Lower leg skin (tissue), 4 donors: ENCODE measurements at regions not wholly inside any gene's neighbourhood (a gene's known extent, or its start where the extent isn't known, plus 50 kb on each side); places are given as distances from the start of the nearest gene placed in this dataset.

ENCODE experiments used
- DNase-seq, 2 donors: peaks; one replicate each; pipeline ENCODE4 v3.0.0-alpha.2; 2019; ENCODE audit warnings: low spot score in 2 of 2
- H3K4me3 ChIP-seq: fragments of 200-600 bp; sonication (generic); 2 replicates; pipeline ENCODE4 v1.5.1; 2017; ENCODE audit warnings: mild to moderate bottlenecking, low read depth; ENCODE audit not compliant: poor library complexity, severe bottlenecking
- POLR2A ChIP-seq, 2 donors: fragments of 450-650 bp; IDR thresholded peaks; one replicate each; pipeline ENCODE4 v1.6.1; 2016 to 2017; ENCODE audit warnings: antibody characterized with exemption in 2 of 2, mild to moderate bottlenecking in 1 of 2, moderate library complexity in 1 of 2
- WGBS, 2 donors: methylation state at CpG; one replicate each; pipeline ENCODE4 v1.1.5; 2018; 5-methylcytosine and 5-hydroxymethylcytosine counted together
- intact Hi-C: fragments of 100-400 bp; cut with DNase I; formaldehyde crosslinking; loops from one replicate; pipeline ENCODE4 v1.15.0; 2023; ENCODE audit warnings: low total_unique reads
- TF ChIP-seq, protein P1 (sequence below), 3 donors: fragments of 450-650 bp; IDR thresholded peaks; one replicate each; pipeline ENCODE4 v1.5.1; 2016; ENCODE audit warnings: antibody characterized with exemption in 3 of 3, mild to moderate bottlenecking in 3 of 3, moderate library complexity in 2 of 3

DNA sequence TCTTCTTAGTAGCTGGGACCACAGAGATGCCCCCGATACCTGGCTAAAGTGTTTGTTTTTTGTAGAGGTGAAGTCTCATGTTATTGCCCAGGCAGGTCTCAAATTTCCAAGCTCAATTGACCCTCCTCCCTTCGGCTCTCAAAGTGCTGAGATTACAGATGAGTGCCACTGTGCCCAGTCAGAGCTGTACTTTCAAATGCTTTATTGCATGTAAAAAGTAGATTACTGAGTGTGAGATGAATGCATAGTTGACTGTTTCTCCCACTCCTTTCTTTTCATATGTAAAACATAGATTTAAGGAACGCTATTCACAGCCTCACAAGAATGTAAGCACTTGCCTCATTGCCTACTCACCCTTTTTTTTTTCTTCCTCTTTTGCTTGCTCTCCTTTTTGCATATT lies 984.4 kb upstream of the PABPC4L start:
- no peak for TF ChIP-seq POLR2A (IDR thresholded peaks at IDR 0.05)
- TF ChIP-seq, protein P1, sequence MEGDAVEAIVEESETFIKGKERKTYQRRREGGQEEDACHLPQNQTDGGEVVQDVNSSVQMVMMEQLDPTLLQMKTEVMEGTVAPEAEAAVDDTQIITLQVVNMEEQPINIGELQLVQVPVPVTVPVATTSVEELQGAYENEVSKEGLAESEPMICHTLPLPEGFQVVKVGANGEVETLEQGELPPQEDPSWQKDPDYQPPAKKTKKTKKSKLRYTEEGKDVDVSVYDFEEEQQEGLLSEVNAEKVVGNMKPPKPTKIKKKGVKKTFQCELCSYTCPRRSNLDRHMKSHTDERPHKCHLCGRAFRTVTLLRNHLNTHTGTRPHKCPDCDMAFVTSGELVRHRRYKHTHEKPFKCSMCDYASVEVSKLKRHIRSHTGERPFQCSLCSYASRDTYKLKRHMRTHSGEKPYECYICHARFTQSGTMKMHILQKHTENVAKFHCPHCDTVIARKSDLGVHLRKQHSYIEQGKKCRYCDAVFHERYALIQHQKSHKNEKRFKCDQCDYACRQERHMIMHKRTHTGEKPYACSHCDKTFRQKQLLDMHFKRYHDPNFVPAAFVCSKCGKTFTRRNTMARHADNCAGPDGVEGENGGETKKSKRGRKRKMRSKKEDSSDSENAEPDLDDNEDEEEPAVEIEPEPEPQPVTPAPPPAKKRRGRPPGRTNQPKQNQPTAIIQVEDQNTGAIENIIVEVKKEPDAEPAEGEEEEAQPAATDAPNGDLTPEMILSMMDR (IDR thresholded peaks at IDR 0.05) = no peak
- DNase-seq = no peak
- 55 to 57% methylated on average over 3 of the region's 3 CpGs for WGBS, 2 donors
- intact Hi-C loops = no loop called here
- no peak overlapping the region for H3K4me3 ChIP-seq

DNA sequence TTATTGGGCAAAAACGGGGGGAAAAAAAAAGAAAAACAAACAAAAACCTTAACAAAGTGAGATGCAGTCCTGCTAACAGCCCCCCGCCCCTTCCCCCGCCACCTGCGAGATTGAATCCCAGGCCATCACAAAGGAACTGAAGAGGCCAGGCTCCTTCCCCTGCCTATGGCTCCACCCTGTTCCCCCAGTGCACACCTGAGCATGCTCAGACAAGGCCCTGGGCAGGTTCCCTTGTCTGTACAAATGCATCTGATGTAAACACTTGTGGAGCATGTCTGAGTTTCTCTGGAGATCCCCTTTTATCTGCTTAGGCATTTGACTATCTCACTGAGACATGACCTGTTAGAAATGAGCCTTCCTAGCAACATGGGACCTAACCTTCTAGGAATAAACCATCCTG lies 983.7 kb upstream of the PABPC4L start:
- intact Hi-C loops = no loop called here
- no peak for TF ChIP-seq POLR2A (IDR thresholded peaks at IDR 0.05)
- TF ChIP-seq, protein P1 (IDR thresholded peaks at IDR 0.05) = no peak
- DNase-seq = no peak
- no peak overlapping the region for H3K4me3 ChIP-seq
- 44 to 68% methylated on average over 4 of the region's 4 CpGs for WGBS, 2 donors

DNA sequence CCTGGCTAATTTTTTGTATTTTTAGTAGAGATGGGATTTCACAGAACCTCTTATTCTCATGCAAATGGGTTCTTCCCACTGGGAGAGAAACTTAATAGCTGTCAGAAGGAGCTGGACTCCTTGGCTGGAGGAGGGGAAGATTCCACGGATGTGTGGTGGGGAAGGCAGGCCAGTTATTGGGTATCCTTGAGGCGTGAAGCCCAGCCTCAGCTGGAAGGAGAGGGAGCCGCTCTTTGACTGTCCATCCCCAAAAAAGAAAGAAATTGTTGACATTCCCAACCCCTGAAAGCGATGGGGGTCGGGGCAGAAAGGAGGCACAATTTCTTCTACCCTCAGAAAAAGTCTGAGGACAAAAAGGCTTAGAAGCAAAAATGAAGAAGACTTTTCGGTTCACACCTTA lies 983.1 kb upstream of the PABPC4L start:
- 73 to 74% methylated on average over 6 of the region's 6 CpGs for WGBS, 2 donors
- no peak for DNase-seq
- H3K4me3 ChIP-seq = no peak overlapping the region
- intact Hi-C loops = no loop called here
- no peak for TF ChIP-seq POLR2A (IDR thresholded peaks at IDR 0.05)
- TF ChIP-seq, protein P1 (IDR thresholded peaks at IDR 0.05) = no peak

DNA sequence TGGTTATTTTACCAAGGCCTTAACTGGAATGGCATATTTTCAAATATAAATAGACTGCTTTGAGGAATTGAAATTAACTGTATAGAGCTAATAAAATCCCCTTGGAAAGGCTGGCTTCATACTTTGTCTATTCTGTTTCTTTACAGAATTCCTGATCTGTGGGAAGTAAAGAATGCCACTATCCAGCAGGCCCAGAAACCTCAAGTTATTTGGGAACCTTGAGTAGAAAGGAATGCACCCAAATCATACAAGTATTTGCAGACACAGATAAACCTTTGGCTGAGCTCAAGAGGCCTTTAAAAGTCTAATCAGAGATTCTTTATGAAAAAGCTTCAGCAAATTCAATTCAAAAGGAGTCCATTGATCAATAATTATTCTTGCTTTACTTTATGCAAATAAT lies 975.7 kb upstream of the PABPC4L start:
- no peak overlapping the region for H3K4me3 ChIP-seq
- intact Hi-C loops = no loop called here
- no peak for TF ChIP-seq POLR2A (IDR thresholded peaks at IDR 0.05)
- TF ChIP-seq, protein P1 (IDR thresholded peaks at IDR 0.05) = no peak
- no peak for DNase-seq

DNA sequence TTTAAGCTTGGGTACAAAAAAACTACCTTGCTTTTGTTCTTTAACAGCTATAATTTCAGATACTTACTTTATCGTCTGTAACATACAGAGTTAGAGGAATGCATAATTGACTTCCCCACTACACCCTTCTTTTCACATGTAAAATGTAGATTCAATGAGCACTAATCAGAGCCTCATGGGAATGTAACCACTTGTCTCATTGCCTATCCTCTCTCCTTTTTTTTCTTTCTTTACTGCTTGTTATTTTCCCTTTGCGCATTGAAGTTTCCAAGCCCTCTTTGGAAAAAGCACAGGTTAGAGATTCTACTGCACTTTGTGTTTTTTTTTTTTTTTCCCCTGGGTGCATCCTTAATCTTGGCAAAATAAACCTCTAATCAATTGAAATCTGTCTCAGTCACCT lies 965.1 kb upstream of the PABPC4L start:
- intact Hi-C loops = no loop called here
- no peak for DNase-seq
- 87 to 91% methylated on average over 2 of the region's 2 CpGs for WGBS, 2 donors
- no peak overlapping the region for H3K4me3 ChIP-seq
- TF ChIP-seq, protein P1 (IDR thresholded peaks at IDR 0.05) = no peak
- no peak for TF ChIP-seq POLR2A (IDR thresholded peaks at IDR 0.05)

DNA sequence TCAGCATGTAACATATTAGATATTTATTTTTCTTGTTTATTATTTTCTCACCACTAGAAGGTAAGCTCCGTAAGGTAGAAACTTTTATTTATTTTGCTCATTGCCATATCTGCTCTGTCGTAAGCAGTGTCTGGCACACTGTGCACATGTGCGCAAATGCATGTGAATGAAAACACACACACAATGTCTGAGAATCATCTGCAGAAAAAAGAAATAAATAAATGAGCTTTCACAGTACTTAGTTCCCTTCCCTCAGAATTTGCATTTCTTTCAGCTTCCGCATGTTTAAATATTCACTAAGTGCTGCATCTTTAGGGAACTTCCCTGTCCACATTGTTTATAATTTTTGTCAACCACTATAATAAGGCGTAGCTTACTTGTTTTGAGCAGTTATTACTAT lies 963.0 kb upstream of the PABPC4L start:
- H3K4me3 ChIP-seq = no peak overlapping the region
- WGBS, 2 donors = 84% methylated on average over 5 of the region's 5 CpGs

More for the DNA sequence above, 963.0 kb upstream of the PABPC4L start:
- DNase-seq = no peak
- intact Hi-C loops = no loop called here
- TF ChIP-seq, protein P1 (IDR thresholded peaks at IDR 0.05) = no peak
- no peak for TF ChIP-seq POLR2A (IDR thresholded peaks at IDR 0.05)
